ENCODE measurements at regions not wholly inside any gene's neighbourhood (a gene's known extent, or its start where the extent isn't known, plus 50 kb on each side); places are given as distances from the start of the nearest gene placed in this dataset.

DNA sequence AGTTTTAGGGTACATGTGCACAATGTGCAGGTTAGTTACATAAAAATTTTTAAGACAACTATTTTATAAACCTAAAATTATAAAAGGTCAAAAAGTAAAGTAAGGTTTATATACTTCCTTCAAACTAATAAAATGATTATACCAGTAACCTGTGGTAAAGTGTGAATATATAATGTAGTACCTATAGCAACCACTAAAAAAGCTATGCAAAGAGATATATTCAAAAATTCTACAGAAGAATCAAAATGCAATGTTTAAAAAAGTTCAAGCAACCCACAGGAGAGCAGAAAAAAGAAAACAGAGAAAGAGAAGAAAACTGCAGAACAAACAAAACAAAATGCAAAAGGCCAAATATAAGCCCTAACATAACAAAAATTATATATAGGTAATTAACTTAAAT, 379.5 kb upstream of the GALNTL6 start:
- Histone ChIP-seq H2AFZ (ENCODE audit: low read depth, low read length) (no peak overlapping the region), H3K27ac (ENCODE audit: low read length) (no peak overlapping the region), H3K27me3 (ENCODE audit: insufficient read depth, low read depth, low read length) (no peaks in the 10 kb centered on the region), H3K36me3 (ENCODE audit: insufficient read depth, low read length) (no peaks in the 10 kb centered on the region), H3K9me3 (ENCODE audit: low read length) (no peaks in the 10 kb centered on the region), H3K9ac (ENCODE audit: low read length) (no peak overlapping the region), H4K20me1 (ENCODE audit: insufficient read depth) (no peaks in the 10 kb centered on the region), H3K79me2 (replicated peaks; ENCODE audit: insufficient read depth, low read length) (no peaks in the 10 kb centered on the region), H3K4me2 (ENCODE audit: low read length) (no peak overlapping the region), H3F3A (ENCODE audit: insufficient read depth, low read length, poor library complexity, severe bottlenecking) (no peaks in the 10 kb centered on the region), H3K9me2 (ENCODE audit: insufficient read depth, low read length) (no peaks in the 10 kb centered on the region), H3K4me3 (ENCODE audit: low read length) (no peak overlapping the region)
- no peak for TF ChIP-seq EZH2 (IDR thresholded peaks at IDR 0.05; ENCODE audit: borderline replicate concordance, insufficient read depth, low read length, poor library complexity, severe bottlenecking)
- TF ChIP-seq REST (IDR thresholded peaks at IDR 0.05; ENCODE audit: borderline replicate concordance), result no peak

- H2AFZ ChIP-seq (ENCODE audit: low read depth, low read length), result no peak overlapping the region
- H3K9ac ChIP-seq (ENCODE audit: low read length), result no peak overlapping the region
- no peaks in the 10 kb centered on the region for H3K27me3 ChIP-seq (ENCODE audit: insufficient read depth, low read depth, low read length)
- H3K79me2 ChIP-seq (replicated peaks; ENCODE audit: insufficient read depth, low read length), result no peaks in the 10 kb centered on the region
- no peaks in the 10 kb centered on the region for H4K20me1 ChIP-seq (ENCODE audit: insufficient read depth)
- no peak overlapping the region for H3K4me3 ChIP-seq (ENCODE audit: low read length)
- no peaks in the 10 kb centered on the region for H3K36me3 ChIP-seq (ENCODE audit: insufficient read depth, low read length)
- H3F3A ChIP-seq (ENCODE audit: insufficient read depth, low read length, poor library complexity, severe bottlenecking), result no peaks in the 10 kb centered on the region
- no peaks in the 10 kb centered on the region for H3K9me3 ChIP-seq (ENCODE audit: low read length)
- no peaks in the 10 kb centered on the region for H3K9me2 ChIP-seq (ENCODE audit: insufficient read depth, low read length)
- H3K27ac ChIP-seq (ENCODE audit: low read length), result no peak overlapping the region
- no peak for TF ChIP-seq RAD21 (conservative IDR thresholded peaks at IDR 0.05)
- no peak for TF ChIP-seq REST (IDR thresholded peaks at IDR 0.05; ENCODE audit: borderline replicate concordance)
- TF ChIP-seq TAF1 (IDR thresholded peaks at IDR 0.05; ENCODE audit: low read depth), result no peak
- H3K4me2 ChIP-seq (ENCODE audit: low read length), result no peak overlapping the region
These were observed 380.7 kb upstream of the GALNTL6 start for GRCh38 chr4:171432536-171432935.

DNA sequence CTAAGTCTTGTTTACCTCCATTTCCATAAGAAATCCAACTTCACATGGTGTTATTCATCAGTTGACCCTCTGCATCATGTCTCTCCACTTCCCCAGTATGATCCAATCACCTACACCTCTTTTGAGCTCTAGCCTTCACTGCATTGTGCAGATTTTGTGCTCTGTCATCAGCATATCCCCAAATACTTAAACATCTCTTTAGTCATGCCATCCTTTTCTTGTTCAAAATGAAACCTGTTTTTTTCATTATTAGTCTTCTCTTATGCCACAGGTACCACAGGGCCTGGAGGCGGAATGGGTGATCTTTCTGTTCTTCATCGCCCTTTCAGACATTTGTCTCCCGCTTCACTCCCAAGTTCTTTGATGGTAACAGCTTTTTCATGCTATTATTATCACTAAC, 382.7 kb upstream of the GALNTL6 start:
- Histone ChIP-seq H3K4me3 (ENCODE audit: low read length) (no peak overlapping the region), H3K27ac (ENCODE audit: low read length) (no peak overlapping the region), H3K9me2 (ENCODE audit: insufficient read depth, low read length) (no peaks in the 10 kb centered on the region), H2AFZ (ENCODE audit: low read depth, low read length) (no peak overlapping the region), H3K4me2 (ENCODE audit: low read length) (no peak overlapping the region), H3K36me3 (ENCODE audit: insufficient read depth, low read length) (no peaks in the 10 kb centered on the region), H3K9ac (ENCODE audit: low read length) (no peak overlapping the region), H3F3A (ENCODE audit: insufficient read depth, low read length, poor library complexity, severe bottlenecking) (no peaks in the 10 kb centered on the region), H4K20me1 (ENCODE audit: insufficient read depth) (no peaks in the 10 kb centered on the region), H3K79me2 (replicated peaks; ENCODE audit: insufficient read depth, low read length) (no peaks in the 10 kb centered on the region), H3K9me3 (ENCODE audit: low read length) (no peaks in the 10 kb centered on the region), H3K27me3 (ENCODE audit: insufficient read depth, low read depth, low read length) (no peaks in the 10 kb centered on the region)
- no peak for TF ChIP-seq EP300 (conservative IDR thresholded peaks at IDR 0.05; ENCODE audit: poor library complexity, severe bottlenecking)
- no peak for TF ChIP-seq REST (IDR thresholded peaks at IDR 0.05; ENCODE audit: borderline replicate concordance)
- no peak for TF ChIP-seq EZH2 (IDR thresholded peaks at IDR 0.05; ENCODE audit: borderline replicate concordance, insufficient read depth, low read length, poor library complexity, severe bottlenecking)
- TF ChIP-seq TAF1 (IDR thresholded peaks at IDR 0.05; ENCODE audit: low read depth), result no peak
- TF ChIP-seq MXI1 (conservative IDR thresholded peaks at IDR 0.05; ENCODE audit: poor library complexity, severe bottlenecking), result no peak
- no peak for TF ChIP-seq SMC3 (conservative IDR thresholded peaks at IDR 0.05; ENCODE audit: poor library complexity)
- TF ChIP-seq POLR2AphosphoS5 (IDR thresholded peaks at IDR 0.05), result no peak
- TF ChIP-seq, protein P1, sequence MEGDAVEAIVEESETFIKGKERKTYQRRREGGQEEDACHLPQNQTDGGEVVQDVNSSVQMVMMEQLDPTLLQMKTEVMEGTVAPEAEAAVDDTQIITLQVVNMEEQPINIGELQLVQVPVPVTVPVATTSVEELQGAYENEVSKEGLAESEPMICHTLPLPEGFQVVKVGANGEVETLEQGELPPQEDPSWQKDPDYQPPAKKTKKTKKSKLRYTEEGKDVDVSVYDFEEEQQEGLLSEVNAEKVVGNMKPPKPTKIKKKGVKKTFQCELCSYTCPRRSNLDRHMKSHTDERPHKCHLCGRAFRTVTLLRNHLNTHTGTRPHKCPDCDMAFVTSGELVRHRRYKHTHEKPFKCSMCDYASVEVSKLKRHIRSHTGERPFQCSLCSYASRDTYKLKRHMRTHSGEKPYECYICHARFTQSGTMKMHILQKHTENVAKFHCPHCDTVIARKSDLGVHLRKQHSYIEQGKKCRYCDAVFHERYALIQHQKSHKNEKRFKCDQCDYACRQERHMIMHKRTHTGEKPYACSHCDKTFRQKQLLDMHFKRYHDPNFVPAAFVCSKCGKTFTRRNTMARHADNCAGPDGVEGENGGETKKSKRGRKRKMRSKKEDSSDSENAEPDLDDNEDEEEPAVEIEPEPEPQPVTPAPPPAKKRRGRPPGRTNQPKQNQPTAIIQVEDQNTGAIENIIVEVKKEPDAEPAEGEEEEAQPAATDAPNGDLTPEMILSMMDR (IDR thresholded peaks at IDR 0.05; ENCODE audit: poor library complexity, severe bottlenecking), result no peak
- TF ChIP-seq RAD21 (conservative IDR thresholded peaks at IDR 0.05), result no peak
